SK-N-SH treated with all-trans-retinoic acid at 6 μM for 48 hours (cell line): ENCODE measurements at regions not wholly inside any gene's neighbourhood (a gene's known extent, or its start where the extent isn't known, plus 50 kb on each side); places are given as distances from the start of the nearest gene placed in this dataset.

ENCODE experiments used
- ATAC-seq: fragments of 200-7000 bp; cut with Tn5 transposase; 3 replicates; pipeline ENCODE4 v1.9.1; 2020; ENCODE audit warnings: mild to moderate bottlenecking, moderate library complexity
- ARNTL ChIP-seq: fragments of 450-650 bp; formaldehyde crosslinking; IDR thresholded peaks from 2 replicates; pipeline ENCODE4 v1.5.0; 2020; ENCODE audit warnings: low read depth, mild to moderate bottlenecking, moderate library complexity, borderline replicate concordance
- BACH2 ChIP-seq: fragments of 250-450 bp; sonication (Bioruptor Pico); IDR thresholded peaks from 2 replicates; pipeline ENCODE4 v1.9.0; 2021; ENCODE audit warnings: mild to moderate bottlenecking, borderline replicate concordance
- CSDC2 ChIP-seq: fragments of 250-450 bp; sonication (Bioruptor Pico); IDR thresholded peaks from 2 replicates; pipeline ENCODE4 v1.5.0; 2020; ENCODE audit warnings: mild to moderate bottlenecking, moderate library complexity
- ESRRG ChIP-seq: fragments of 250-450 bp; sonication (Bioruptor Pico); IDR thresholded peaks from 2 replicates; pipeline ENCODE4 v1.6.1; 2021; ENCODE audit warnings: mild to moderate bottlenecking
- GLIS3 ChIP-seq: fragments of 250-450 bp; sonication (Bioruptor Pico); IDR thresholded peaks from 2 replicates; pipeline ENCODE4 v1.5.0; 2020; ENCODE audit warnings: mild to moderate bottlenecking, moderate library complexity
- OSR1 ChIP-seq: fragments of 250-450 bp; sonication (Bioruptor Pico); IDR thresholded peaks from 2 replicates; pipeline ENCODE4 v1.8.0; 2022; ENCODE audit warnings: moderate library complexity, mild to moderate bottlenecking, inconsistent platforms
- PPARA ChIP-seq: fragments of 250-450 bp; sonication (Bioruptor Pico); IDR thresholded peaks from 2 replicates; pipeline ENCODE4 v1.5.0; 2020; ENCODE audit warnings: mild to moderate bottlenecking, borderline replicate concordance
- RARB ChIP-seq: fragments of 250-450 bp; sonication (Bioruptor Pico); IDR thresholded peaks from 2 replicates; pipeline ENCODE4 v1.8.0; 2021; ENCODE audit warnings: mild to moderate bottlenecking, moderate library complexity
- SNAI2 ChIP-seq: fragments of 250-450 bp; sonication (Bioruptor Pico); IDR thresholded peaks from 2 replicates; pipeline ENCODE4 v1.5.0; 2020; ENCODE audit warnings: mild to moderate bottlenecking, moderate library complexity
- TCF4 ChIP-seq: fragments of 250-450 bp; sonication (Bioruptor Pico); IDR thresholded peaks from 2 replicates; pipeline ENCODE4 v1.8.0; 2021; ENCODE audit warnings: mild to moderate bottlenecking, moderate library complexity, borderline replicate concordance
- TOX ChIP-seq: fragments of 250-450 bp; sonication (Bioruptor Pico); IDR thresholded peaks from 2 replicates; pipeline ENCODE4 v1.8.0; 2021; ENCODE audit warnings: mild to moderate bottlenecking, moderate library complexity, borderline replicate concordance
- ZC3H10 ChIP-seq: fragments of 250-450 bp; sonication (Bioruptor Pico); IDR thresholded peaks from 2 replicates; pipeline ENCODE4 v1.5.1; 2021; ENCODE audit warnings: mild to moderate bottlenecking, moderate library complexity
- ZFP30 ChIP-seq: fragments of 450-650 bp; formaldehyde crosslinking; IDR thresholded peaks from 2 replicates; pipeline ENCODE4 v1.5.0; 2022; ENCODE audit warnings: mild to moderate bottlenecking, moderate library complexity
- ZNF565 ChIP-seq: fragments of 450-650 bp; formaldehyde crosslinking; conservative IDR thresholded peaks from 2 replicates; pipeline ENCODE4 v1.5.0; 2020; ENCODE audit warnings: low read depth, mild to moderate bottlenecking, moderate library complexity
- ZNF70 ChIP-seq: fragments of 450-650 bp; formaldehyde crosslinking; IDR thresholded peaks from 2 replicates; pipeline ENCODE4 v1.5.0; 2020; ENCODE audit warnings: mild to moderate bottlenecking, moderate library complexity
- ZNF8 ChIP-seq: fragments of 450-650 bp; formaldehyde crosslinking; IDR thresholded peaks from 2 replicates; pipeline ENCODE4 v1.5.0; 2020; ENCODE audit warnings: mild to moderate bottlenecking, moderate library complexity
- TF ChIP-seq, protein P1 (sequence below): fragments of 250-450 bp; sonication (Bioruptor Pico); IDR thresholded peaks from 2 replicates; pipeline ENCODE4 v1.8.0; 2020; ENCODE audit warnings: mild to moderate bottlenecking, moderate library complexity, borderline replicate concordance
- TF ChIP-seq, protein P2 (sequence below): fragments of 250-450 bp; sonication (Bioruptor Pico); IDR thresholded peaks from 2 replicates; pipeline ENCODE4 v1.5.0; 2020; ENCODE audit warnings: mild to moderate bottlenecking, moderate library complexity
- TF ChIP-seq, protein P3 (sequence below): fragments of 250-450 bp; sonication (Bioruptor Pico); IDR thresholded peaks from 2 replicates; pipeline ENCODE4 v1.5.1; 2020; ENCODE audit warnings: low read depth, mild to moderate bottlenecking, moderate library complexity
- TF ChIP-seq, protein P4 (sequence below): fragments of 250-450 bp; sonication (Bioruptor Pico); IDR thresholded peaks from 2 replicates; pipeline ENCODE4 v1.5.1; 2021; ENCODE audit warnings: mild to moderate bottlenecking, moderate library complexity

DNA sequence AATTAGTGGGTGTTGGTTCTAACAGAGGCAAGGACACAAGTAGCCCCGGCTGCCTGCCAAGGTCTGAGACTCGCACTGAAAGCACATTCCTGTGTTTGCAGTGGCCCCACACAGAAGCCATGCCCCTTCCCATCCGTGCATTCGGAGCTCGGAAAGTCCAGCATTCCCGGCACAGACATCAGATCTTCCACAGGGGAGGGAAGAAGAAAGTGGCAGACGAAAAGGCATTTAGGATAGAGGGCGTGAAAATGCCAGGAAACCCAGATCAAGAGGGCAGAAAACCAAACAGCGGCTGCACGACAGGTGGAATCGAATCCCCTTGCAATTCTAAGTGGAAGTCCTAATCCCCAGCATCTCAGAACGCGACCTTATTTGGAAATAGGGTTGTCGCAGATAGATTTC, 105.5 kb upstream of the ASB18 start:
- no peak for TF ChIP-seq ZC3H10 (CRISPR knock-in tag)
- no peak for TF ChIP-seq ZFP30 (CRISPR knock-in tag)
- no peak for TF ChIP-seq RARB
- TF ChIP-seq, protein P1, sequence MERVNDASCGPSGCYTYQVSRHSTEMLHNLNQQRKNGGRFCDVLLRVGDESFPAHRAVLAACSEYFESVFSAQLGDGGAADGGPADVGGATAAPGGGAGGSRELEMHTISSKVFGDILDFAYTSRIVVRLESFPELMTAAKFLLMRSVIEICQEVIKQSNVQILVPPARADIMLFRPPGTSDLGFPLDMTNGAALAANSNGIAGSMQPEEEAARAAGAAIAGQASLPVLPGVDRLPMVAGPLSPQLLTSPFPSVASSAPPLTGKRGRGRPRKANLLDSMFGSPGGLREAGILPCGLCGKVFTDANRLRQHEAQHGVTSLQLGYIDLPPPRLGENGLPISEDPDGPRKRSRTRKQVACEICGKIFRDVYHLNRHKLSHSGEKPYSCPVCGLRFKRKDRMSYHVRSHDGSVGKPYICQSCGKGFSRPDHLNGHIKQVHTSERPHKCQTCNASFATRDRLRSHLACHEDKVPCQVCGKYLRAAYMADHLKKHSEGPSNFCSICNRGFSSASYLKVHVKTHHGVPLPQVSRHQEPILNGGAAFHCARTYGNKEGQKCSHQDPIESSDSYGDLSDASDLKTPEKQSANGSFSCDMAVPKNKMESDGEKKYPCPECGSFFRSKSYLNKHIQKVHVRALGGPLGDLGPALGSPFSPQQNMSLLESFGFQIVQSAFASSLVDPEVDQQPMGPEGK (CRISPR knock-in tag): no peak
- no peak for TF ChIP-seq SNAI2 (CRISPR knock-in tag)
- no peak for TF ChIP-seq ESRRG (CRISPR knock-in tag)
- TF ChIP-seq ARNTL: no peak
- no peak for TF ChIP-seq BACH2 (CRISPR knock-in tag)
- no peak for ATAC-seq

DNA sequence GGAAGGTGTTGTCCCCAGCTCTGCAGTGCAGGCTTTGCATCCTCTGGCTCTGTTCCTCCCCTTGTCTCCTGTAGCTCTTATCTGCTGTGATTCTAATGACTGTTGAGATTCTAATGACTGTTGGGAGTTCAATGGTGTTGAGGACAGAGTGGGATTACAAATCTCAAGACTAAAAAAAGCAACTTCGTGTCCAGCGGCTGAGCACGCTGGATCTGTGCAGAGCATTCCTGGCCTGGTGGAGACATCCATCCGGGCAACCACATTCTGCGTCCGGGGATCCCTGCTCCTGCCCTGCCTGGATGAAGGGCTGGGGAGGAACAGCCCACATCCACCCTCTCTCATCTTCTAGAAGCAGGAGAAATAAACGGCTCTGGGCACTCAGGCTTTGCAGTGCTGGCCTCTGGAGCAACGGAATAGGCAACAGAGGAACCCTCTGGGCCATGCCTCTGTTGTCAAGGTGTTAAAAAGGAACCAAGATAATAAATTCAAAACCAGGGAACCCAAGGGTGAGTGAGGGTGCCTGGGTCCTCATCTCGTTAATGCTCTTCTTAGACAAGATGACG, 106.7 kb upstream of the ASB18 start:
- ATAC-seq: no peak
- TF ChIP-seq ESRRG (CRISPR knock-in tag) (no peak), ZFP30 (CRISPR knock-in tag) (no peak), TOX (no peak), ZNF70 (CRISPR knock-in tag) (no peak), ZC3H10 (CRISPR knock-in tag) (no peak), PPARA (no peak), CSDC2 (CRISPR knock-in tag) (no peak), GLIS3 (CRISPR knock-in tag) (no peak)
- TF ChIP-seq, protein P2, sequence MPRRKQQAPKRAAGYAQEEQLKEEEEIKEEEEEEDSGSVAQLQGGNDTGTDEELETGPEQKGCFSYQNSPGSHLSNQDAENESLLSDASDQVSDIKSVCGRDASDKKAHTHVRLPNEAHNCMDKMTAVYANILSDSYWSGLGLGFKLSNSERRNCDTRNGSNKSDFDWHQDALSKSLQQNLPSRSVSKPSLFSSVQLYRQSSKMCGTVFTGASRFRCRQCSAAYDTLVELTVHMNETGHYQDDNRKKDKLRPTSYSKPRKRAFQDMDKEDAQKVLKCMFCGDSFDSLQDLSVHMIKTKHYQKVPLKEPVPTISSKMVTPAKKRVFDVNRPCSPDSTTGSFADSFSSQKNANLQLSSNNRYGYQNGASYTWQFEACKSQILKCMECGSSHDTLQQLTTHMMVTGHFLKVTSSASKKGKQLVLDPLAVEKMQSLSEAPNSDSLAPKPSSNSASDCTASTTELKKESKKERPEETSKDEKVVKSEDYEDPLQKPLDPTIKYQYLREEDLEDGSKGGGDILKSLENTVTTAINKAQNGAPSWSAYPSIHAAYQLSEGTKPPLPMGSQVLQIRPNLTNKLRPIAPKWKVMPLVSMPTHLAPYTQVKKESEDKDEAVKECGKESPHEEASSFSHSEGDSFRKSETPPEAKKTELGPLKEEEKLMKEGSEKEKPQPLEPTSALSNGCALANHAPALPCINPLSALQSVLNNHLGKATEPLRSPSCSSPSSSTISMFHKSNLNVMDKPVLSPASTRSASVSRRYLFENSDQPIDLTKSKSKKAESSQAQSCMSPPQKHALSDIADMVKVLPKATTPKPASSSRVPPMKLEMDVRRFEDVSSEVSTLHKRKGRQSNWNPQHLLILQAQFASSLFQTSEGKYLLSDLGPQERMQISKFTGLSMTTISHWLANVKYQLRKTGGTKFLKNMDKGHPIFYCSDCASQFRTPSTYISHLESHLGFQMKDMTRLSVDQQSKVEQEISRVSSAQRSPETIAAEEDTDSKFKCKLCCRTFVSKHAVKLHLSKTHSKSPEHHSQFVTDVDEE (CRISPR knock-in tag): no peak
- TF ChIP-seq, protein P3, sequence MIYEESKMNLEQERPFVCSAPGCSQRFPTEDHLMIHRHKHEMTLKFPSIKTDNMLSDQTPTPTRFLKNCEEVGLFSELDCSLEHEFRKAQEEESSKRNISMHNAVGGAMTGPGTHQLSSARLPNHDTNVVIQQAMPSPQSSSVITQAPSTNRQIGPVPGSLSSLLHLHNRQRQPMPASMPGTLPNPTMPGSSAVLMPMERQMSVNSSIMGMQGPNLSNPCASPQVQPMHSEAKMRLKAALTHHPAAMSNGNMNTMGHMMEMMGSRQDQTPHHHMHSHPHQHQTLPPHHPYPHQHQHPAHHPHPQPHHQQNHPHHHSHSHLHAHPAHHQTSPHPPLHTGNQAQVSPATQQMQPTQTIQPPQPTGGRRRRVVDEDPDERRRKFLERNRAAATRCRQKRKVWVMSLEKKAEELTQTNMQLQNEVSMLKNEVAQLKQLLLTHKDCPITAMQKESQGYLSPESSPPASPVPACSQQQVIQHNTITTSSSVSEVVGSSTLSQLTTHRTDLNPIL (CRISPR knock-in tag): no peak

DNA sequence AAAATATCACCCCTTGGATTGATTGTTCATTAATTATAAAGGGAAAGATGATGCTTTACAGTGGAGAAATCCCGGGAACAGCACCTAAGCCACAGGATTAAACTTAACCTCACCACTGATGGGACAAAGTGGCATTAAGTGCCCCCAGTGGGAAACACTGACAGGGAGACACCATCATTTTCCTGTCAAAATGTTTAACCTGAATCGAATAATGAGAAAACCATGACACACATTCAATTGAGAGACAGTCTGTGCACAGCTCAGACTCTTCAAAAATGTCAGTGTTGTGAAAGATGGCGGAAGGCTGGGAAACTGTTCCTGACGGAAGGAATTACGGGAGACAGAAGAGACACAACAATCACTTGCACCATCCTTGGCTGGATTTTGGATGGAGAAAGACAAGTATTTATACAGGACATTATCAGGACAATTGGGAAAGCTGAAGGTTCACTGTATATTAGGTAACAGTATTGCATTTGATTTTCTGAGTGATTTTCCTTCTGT, 111.8 kb upstream of the ASB18 start:
- no peak for TF ChIP-seq BACH2 (CRISPR knock-in tag)
- TF ChIP-seq, protein P3 (CRISPR knock-in tag): no peak
- TF ChIP-seq ZNF8 (CRISPR knock-in tag): no peak
- TF ChIP-seq, protein P4, sequence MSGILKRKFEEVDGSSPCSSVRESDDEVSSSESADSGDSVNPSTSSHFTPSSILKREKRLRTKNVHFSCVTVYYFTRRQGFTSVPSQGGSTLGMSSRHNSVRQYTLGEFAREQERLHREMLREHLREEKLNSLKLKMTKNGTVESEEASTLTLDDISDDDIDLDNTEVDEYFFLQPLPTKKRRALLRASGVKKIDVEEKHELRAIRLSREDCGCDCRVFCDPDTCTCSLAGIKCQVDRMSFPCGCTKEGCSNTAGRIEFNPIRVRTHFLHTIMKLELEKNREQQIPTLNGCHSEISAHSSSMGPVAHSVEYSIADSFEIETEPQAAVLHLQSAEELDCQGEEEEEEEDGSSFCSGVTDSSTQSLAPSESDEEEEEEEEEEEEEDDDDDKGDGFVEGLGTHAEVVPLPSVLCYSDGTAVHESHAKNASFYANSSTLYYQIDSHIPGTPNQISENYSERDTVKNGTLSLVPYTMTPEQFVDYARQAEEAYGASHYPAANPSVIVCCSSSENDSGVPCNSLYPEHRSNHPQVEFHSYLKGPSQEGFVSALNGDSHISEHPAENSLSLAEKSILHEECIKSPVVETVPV (CRISPR knock-in tag): no peak
- TF ChIP-seq TOX: no peak
- TF ChIP-seq ESRRG (CRISPR knock-in tag): no peak
- TF ChIP-seq ZC3H10 (CRISPR knock-in tag): no peak
- no peak for TF ChIP-seq PPARA
- no peak for TF ChIP-seq ZNF70 (CRISPR knock-in tag)
- TF ChIP-seq TCF4 (CRISPR knock-in tag): no peak
- no peak for TF ChIP-seq ZNF565 (CRISPR knock-in tag)
- TF ChIP-seq RARB: no peak
- no peak for TF ChIP-seq CSDC2 (CRISPR knock-in tag)
- no peak for TF ChIP-seq ZFP30 (CRISPR knock-in tag)
- TF ChIP-seq, protein P2 (CRISPR knock-in tag): no peak
- TF ChIP-seq, protein P1 (CRISPR knock-in tag): no peak
- no peak for TF ChIP-seq ARNTL
- TF ChIP-seq GLIS3 (CRISPR knock-in tag): no peak
- TF ChIP-seq OSR1 (CRISPR knock-in tag): no peak
- no peak for ATAC-seq
